Gastroesophageal sphincter (tissue), 4 donors: ENCODE measurements at regions not wholly inside any gene's neighbourhood (a gene's known extent, or its start where the extent isn't known, plus 50 kb on each side); places are given as distances from the start of the nearest gene placed in this dataset.

Source experiments
- ATAC-seq: fragments of 150-250 bp; one replicate; pipeline ENCODE4 v1.9.1; 2016; ENCODE audit warnings: mild to moderate bottlenecking, moderate library complexity
- H3K27ac ChIP-seq, 4 donors: fragments of 200-600 bp; sonication (generic) in 3 of 4; 1 replicate in 3 of 4; 2 replicates in 1 of 4; pipeline ENCODE4 v1.5.1; 2016 to 2019
- H3K27me3 ChIP-seq: fragments of 200-600 bp; sonication (generic); one replicate; pipeline ENCODE4 v1.5.1; 2019
- H3K36me3 ChIP-seq, 2 donors: fragments of 200-600 bp; sonication (generic); one replicate each; pipeline ENCODE4 v1.5.1; 2019; ENCODE audit warnings: control low read depth in 1 of 2
- H3K4me1 ChIP-seq, 3 donors: fragments of 200-600 bp; sonication (generic); 1 replicate in 2 of 3; 2 replicates in 1 of 3; pipeline ENCODE4 v1.5.1; 2016 to 2019; ENCODE audit warnings: control low read depth in 2 of 3
- H3K4me3 ChIP-seq, 2 donors: fragments of 200-600 bp; sonication (generic); one replicate each; pipeline ENCODE4 v1.5.1; 2019; ENCODE audit warnings: mild to moderate bottlenecking in 1 of 2, moderate library complexity in 1 of 2
- H3K9me3 ChIP-seq, 3 donors: fragments of 200-600 bp; sonication (generic); one replicate each; pipeline ENCODE4 v1.5.1; 2017 to 2019; ENCODE audit warnings: control low read depth in 2 of 3
- EP300 ChIP-seq: sonication (generic); formaldehyde crosslinking; IDR thresholded peaks from one replicate; pipeline ENCODE4 v1.6.1; 2017; ENCODE audit warnings: antibody characterized with exemption, mild to moderate bottlenecking
- POLR2A ChIP-seq, 2 donors: fragments of 450-650 bp; IDR thresholded peaks; one replicate each; pipeline ENCODE4 v1.6.1; 2017; ENCODE audit warnings: antibody characterized with exemption in 2 of 2, mild to moderate bottlenecking in 2 of 2, moderate library complexity in 1 of 2
- POLR2AphosphoS5 ChIP-seq: sonication (generic); formaldehyde crosslinking; IDR thresholded peaks from one replicate; pipeline ENCODE4 v1.6.1; 2017; ENCODE audit warnings: antibody characterized with exemption
- WGBS, 2 donors: methylation state at CpG; one replicate each; pipeline ENCODE4 v1.1.5; 2018; ENCODE audit warnings: low coverage in 1 of 2; 5-methylcytosine and 5-hydroxymethylcytosine counted together
- TF ChIP-seq, protein P1 (sequence below), 4 experiments: fragments of 200-600 bp in 2 of 4; fragments of 450-650 bp in 2 of 4; sonication (generic) in 1 of 4; IDR thresholded peaks; one replicate each; pipeline ENCODE4 v1.5.1; 2017 to 2019; ENCODE audit warnings: antibody characterized with exemption in 4 of 4, mild to moderate bottlenecking in 2 of 4, moderate library complexity in 2 of 4

DNA sequence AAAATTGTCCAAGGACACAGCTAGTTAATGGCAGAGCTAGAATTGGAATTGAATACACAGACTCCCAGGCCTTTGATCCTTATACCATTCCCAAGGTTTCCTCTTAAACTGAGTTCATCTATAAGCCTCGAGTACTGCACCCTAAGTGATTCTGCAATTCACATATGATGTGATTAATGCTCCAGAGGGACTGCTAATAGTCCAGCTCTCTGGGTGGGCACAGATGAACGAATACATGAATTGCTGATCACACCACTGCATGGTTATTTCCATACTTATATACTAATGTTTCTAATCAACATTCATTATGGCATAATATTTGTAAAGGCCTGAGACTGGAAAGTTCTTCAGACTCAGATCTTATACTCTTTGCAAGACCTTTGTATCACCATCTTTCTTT is 101.8 kb downstream of the NUFIP1 start:
- H3K4me3 ChIP-seq: no peak overlapping the region
- ATAC-seq: no peak
- TF ChIP-seq EP300 (no peak), POLR2A (IDR thresholded peaks at IDR 0.05) (no peak)
- TF ChIP-seq, protein P1, sequence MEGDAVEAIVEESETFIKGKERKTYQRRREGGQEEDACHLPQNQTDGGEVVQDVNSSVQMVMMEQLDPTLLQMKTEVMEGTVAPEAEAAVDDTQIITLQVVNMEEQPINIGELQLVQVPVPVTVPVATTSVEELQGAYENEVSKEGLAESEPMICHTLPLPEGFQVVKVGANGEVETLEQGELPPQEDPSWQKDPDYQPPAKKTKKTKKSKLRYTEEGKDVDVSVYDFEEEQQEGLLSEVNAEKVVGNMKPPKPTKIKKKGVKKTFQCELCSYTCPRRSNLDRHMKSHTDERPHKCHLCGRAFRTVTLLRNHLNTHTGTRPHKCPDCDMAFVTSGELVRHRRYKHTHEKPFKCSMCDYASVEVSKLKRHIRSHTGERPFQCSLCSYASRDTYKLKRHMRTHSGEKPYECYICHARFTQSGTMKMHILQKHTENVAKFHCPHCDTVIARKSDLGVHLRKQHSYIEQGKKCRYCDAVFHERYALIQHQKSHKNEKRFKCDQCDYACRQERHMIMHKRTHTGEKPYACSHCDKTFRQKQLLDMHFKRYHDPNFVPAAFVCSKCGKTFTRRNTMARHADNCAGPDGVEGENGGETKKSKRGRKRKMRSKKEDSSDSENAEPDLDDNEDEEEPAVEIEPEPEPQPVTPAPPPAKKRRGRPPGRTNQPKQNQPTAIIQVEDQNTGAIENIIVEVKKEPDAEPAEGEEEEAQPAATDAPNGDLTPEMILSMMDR (IDR thresholded peaks at IDR 0.05): no peak
- H3K9me3 ChIP-seq: no peaks in the 10 kb centered on the region
- H3K27me3 ChIP-seq: no peaks in the 10 kb centered on the region
- H3K4me1 ChIP-seq: peaks cover 0 to 13% (median 0%) of the 10 kb centered on the region in 3 donors
- 65 to 78% methylated on average over 1 to 2 of the region's 2 CpGs for WGBS, 2 donors
- peak overlapping the region; percentile 66 to 80 (median 73) for H3K27ac ChIP-seq
- H3K36me3 ChIP-seq: no peaks in the 10 kb centered on the region

- peaks cover 0 to 13% (median 0%) of the 10 kb centered on the region in 3 donors for H3K4me1 ChIP-seq
- H3K27ac ChIP-seq: no peak overlapping the region
- H3K9me3 ChIP-seq: no peaks in the 10 kb centered on the region
- ATAC-seq: no peak
- WGBS, 2 donors: 38 to 70% methylated on average over 2 to 5 of the region's 5 CpGs
- no peaks in the 10 kb centered on the region for H3K27me3 ChIP-seq
- H3K4me3 ChIP-seq: no peak overlapping the region
- no peak for TF ChIP-seq POLR2AphosphoS5
- TF ChIP-seq, protein P1 (IDR thresholded peaks at IDR 0.05): no peak
- TF ChIP-seq POLR2A (IDR thresholded peaks at IDR 0.05): no peak
- no peak for TF ChIP-seq EP300
- no peaks in the 10 kb centered on the region for H3K36me3 ChIP-seq
Observed at GRCh38 chr13:44884076-44884729, 105.1 kb downstream of the NUFIP1 start.

DNA sequence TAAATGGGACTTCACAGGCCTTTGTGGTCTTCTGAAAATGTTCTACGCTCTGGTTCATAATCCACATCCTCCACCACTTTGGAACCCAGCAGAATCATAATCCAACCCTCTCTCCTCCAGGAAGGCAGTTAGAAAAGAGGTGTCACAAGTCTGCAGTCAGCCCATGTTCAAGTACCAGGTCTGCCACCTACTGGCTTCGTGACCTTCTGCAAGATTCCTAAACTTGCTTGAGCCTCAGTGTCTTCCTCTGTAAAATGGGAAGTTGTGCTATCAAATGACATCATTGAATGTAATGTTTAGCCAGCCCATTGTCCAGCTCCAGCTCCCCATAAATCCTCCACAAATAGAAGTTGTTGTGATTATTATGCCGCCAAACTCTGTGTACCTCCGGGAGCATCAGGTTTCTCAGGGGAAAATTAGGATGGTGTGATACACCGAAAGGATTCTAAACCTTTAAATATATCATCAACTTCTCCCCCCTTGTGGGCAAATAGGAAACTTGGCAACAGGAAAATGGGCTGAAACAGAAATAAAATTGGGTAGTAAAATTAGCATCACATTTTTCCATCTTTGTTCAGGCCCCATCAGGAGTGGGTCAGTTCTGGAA is 109.7 kb downstream of the NUFIP1 start:
- 74% methylated on average over 4 of the region's 5 CpGs; no CpG with 5 or more reads in 1 of the 2 donors for whole genome bisulfite sequencing, 2 donors
- TF ChIP-seq, protein P1 (IDR thresholded peaks at IDR 0.05): peak in 2 of 4 experiments; percentile 36 to 40
- no peak for TF ChIP-seq EP300
- no peaks in the 10 kb centered on the region for H3K4me1 ChIP-seq
- H3K9me3 ChIP-seq: peaks cover 0 to 8% (median 0%) of the 10 kb centered on the region in 3 donors
- ATAC-seq: no peak
- H3K4me3 ChIP-seq: no peak overlapping the region
- no peaks in the 10 kb centered on the region for H3K36me3 ChIP-seq
- no peak overlapping the region for H3K27ac ChIP-seq
- H3K27me3 ChIP-seq: no peaks in the 10 kb centered on the region

- H3K36me3 ChIP-seq: no peaks in the 10 kb centered on the region
- H3K4me1 ChIP-seq: peaks cover 0 to 15% (median 0%) of the 10 kb centered on the region in 3 donors
- TF ChIP-seq EP300: no peak
- TF ChIP-seq, protein P1 (IDR thresholded peaks at IDR 0.05): peak in 1 of 4 experiments; percentile 24
- H3K4me3 ChIP-seq: no peak overlapping the region
- H3K27ac ChIP-seq: no peak overlapping the region
- H3K9me3 ChIP-seq: peaks cover 0 to 8% (median 0%) of the 10 kb centered on the region in 3 donors
- H3K27me3 ChIP-seq: no peaks in the 10 kb centered on the region
- ATAC-seq: no peak
- WGBS, 2 donors: 80 to 84% methylated on average over 2 to 6 of the region's 22 CpGs
Observed at GRCh38 chr13:44876782-44877324, 112.4 kb downstream of the NUFIP1 start.
